DMS79 (cell line): ENCODE measurements at regions not wholly inside any gene's neighbourhood (a gene's known extent, or its start where the extent isn't known, plus 50 kb on each side); places are given as distances from the start of the nearest gene placed in this dataset.

Experiments
- DNase-seq: peaks from one replicate; lab custom pipeline; 2025; lab: John Stamatoyannopoulos, UW

GRCh38 chr13:44022196-44022595, 142.5 kb downstream of the LACC1 start:
- no peak for DNase-seq

DNA sequence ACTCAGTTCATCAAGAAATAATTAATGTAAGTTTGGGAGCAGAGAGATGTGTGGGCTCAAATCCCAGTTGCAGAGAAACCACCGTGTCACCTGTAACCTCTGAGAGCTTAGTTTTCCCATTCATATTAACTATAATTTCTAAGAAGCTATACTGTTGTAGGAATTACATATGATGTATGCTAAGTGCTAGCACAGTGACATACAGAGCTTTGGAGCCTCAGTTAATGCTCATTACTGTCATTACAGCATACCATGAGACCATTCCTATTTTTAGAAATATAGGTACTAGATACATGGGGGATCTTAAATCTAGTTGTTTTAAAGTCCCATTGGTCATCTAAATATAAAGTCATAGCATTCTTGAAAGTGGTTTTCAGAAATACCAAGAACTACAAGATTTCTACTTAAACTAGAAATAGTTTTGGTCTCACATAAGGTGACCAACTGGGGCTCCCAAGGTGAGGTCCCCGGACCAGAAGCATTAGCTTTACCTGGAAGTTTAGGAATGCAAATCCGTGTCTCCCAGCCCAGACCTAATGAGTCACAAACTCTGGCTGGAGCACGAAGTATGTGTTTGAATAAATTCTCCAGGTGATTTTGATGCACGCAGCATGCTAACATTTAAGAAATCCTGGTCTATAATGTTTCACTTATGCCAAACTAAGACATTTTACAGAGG, 144.6 kb downstream of the LACC1 start:
- no peak for DNase-seq

- DNase-seq: no peak
Measured at GRCh38 chr13:44024846-44025195, 145.1 kb downstream of the LACC1 start.

GRCh38 chr13:44026194-44026593, 146.5 kb downstream of the LACC1 start:
- no peak for DNase-seq

DNA sequence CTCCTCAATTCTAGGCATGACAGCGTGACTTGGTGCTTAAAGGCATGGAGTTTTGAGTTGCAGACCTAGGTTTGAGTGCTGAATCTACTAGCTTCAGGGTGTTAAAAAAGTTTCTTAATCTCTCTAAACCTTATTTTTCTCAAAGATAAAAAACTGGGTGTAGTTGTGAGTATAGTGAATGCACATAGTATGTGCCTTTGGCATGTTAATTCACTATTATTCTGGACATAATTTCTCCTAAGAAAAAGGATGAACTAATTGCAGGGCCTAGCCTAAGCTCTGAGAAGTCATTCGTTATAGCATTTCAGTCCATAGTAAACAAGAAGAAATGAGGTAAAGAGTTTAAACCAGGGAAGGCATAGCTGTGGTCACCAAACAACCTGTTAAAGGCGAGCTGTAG, 149.0 kb downstream of the LACC1 start:
- DNase-seq: no peak

- DNase-seq: no peak
Measured at GRCh38 chr13:44030615-44031014, 150.9 kb downstream of the LACC1 start.

- no peak for DNase-seq
Measured at GRCh38 chr13:44031555-44031954, 151.9 kb downstream of the LACC1 start.

DNA sequence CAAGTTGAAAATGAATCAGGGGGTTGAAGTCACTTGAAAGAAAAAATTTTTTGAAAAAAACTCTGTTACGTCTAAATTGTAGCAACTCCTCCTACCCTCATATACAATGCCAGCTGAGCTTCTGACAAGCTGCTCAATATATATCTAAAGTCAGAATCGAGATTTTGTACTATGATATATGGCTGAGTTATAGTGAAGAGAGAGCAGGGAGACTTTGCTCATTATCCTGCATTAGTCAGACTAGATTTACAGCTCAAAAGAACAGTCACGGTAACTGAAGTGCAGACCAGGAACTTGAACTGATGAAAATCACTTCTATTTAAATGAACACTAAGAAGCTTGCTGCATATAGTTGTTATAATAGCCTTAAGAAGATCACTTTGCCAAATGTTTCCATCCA, 153.1 kb downstream of the LACC1 start:
- DNase-seq: no peak

GRCh38 chr13:44035400-44035799, 155.7 kb downstream of the LACC1 start:
- DNase-seq: no peak

- DNase-seq: no peak
Measured at GRCh38 chr13:44040070-44040817, 160.5 kb downstream of the LACC1 start.

DNA sequence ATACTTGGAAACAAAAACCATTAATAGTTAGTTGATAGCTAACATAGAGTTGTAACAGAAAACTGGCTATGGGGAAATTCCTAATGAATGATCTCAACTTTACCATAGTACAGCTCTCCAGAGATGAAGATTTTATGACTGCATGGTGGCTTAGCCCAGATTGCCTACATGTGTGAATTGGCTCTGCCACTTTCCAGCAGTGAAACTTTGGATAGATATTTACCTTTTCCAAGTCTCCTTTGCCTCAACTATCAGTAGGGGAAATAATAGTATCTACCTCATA, 161.1 kb downstream of the LACC1 start:
- no peak for DNase-seq

DNA sequence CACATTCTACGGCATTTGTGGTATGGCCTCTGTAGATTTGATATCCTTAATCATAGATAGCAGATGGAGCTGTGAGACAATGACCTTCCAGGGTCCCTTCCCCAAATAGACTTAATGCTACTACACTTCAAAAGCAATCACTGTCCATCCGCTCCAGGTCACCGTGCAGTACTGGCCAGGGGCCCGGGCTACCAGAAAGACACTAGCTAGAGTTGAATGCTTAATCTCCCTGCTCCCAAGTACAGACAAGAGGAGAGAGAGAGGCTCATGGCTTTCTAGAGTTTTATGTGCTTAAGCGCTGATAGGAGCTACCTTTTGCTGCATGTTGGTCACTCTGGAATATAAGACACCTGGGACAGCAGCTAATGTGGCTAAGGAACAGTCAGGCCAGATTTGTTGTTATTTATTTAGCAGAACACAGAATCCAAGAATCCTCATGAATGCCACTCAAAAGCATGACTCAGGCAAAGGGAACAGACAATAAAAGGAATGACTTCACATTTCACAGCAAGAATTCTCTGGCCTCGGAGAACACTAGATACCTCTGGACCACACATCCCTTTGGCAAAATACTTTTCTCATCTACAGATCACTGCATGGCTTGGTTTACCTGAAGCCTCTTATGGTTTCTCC, 165.0 kb downstream of the LACC1 start:
- DNase-seq: no peak

GRCh38 chr13:44045180-44045562, 165.5 kb downstream of the LACC1 start:
- peak; percentile 46 for DNase-seq

- DNase-seq: no peak
Measured at GRCh38 chr13:44046428-44046827, 166.7 kb downstream of the LACC1 start.

DNA sequence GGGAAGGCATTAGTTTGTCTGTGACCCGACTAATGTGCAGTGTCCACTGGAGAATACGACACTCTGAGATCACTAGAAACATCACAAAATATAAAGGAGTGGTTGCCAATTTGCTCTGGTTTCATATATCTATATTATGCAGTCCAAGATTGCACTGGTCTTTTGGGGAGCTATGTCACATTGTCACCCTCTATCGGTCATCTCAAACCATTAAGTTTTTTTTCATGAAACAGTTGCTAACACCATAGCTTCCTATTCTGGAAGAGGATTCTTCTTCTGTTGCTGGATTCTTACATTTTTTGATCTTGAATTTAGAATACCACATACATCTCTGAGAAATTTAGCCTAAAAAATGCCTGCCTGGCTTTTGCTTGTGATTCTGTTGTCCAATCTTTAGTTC, 168.6 kb downstream of the LACC1 start:
- DNase-seq: no peak

- peak; percentile 93 for DNase-seq
Measured at GRCh38 chr13:44049081-44049945, 169.6 kb downstream of the LACC1 start.

DNA sequence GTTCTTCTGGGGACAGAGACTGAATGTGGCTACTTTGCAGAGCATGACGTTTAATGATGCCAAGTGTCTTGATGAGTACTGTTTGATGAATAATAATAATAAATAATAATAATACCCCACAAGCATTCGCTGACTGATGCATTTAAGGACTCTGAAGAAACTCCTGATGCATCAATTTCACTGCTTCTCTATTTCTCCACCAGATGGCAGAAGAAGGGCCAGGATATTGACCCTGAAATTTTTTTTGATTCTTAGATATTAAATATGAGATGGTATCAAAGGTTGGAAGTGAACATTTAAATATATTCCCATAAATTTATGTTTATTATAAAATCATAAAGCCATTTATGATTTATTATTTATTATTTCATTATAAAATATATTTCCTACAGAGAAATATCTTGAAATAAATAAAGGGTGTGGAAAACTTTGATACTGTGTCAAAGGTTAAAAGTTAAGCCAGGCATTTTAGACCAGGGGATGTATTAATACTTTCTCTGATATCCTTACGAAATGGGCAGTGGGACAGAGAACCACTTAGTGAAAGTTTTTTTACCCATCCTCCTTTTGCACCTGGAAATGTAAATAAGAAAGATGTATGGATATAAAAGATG, 170.9 kb downstream of the LACC1 start:
- no peak for DNase-seq

GRCh38 chr13:44051405-44051804, 171.7 kb downstream of the LACC1 start:
- DNase-seq: no peak

DNA sequence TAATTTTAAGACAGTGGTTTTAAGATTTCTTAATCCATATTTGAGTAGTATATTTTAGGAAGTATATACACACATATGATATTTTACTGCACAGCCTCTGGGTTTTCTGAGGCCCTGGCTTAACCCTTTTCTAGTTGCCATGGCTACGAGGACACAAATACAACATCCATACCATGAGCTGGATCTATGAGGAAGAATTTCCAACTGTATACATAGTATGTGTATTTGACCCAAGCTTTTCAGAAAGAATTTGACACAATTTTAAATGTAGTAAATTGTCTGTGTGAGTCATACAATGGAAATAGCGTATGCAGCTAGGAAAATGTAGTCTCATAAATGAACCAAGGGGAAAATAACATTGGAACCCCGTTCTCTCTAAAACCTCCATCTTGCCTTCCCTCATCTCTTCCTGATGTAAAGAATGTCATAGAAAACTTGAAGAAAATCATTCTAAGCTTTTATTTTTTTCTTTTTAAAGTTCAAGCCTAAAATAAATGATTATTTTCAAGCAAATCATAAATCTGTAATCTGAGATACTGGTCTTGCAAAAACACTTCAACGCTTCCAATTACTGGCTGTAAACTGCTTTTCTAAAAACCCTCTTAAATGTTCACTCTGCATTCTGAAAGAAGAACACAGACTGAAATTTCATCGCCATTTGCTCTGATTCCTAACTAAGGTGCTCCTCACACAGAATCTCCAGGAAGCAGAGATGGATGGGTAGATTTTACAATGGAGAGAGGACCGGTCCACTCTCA, 172.4 kb downstream of the LACC1 start:
- DNase-seq: no peak

- DNase-seq: no peak
Measured at GRCh38 chr13:44052780-44053184, 173.1 kb downstream of the LACC1 start.

- no peak for DNase-seq
Measured at GRCh38 chr13:44053208-44053607, 173.5 kb downstream of the LACC1 start.

DNA sequence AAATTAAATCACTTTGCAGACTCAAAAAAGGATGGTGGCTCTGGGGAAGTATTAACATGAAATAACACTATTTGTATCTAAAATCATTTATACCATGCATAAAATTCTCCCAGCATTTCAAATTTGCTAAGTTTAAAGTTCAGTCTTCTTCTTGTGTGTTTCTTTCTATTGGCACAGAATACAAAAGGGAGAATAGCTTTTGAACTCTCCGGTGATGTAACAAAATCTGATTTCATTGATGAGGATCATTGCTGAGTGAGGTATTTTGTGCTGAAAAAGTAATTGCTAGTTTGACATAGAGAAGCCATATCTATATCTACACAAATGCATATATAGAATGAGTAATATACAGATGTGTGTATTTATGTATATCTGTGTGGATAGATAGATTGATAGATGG, 174.8 kb downstream of the LACC1 start:
- no peak for DNase-seq
